ENCODE measurements at regions not wholly inside any gene's neighbourhood (a gene's known extent, or its start where the extent isn't known, plus 50 kb on each side); places are given as distances from the start of the nearest gene placed in this dataset.

- Histone ChIP-seq H4K20me1 (ENCODE audit: insufficient read depth, low read length) (no peaks in the 10 kb centered on the region), H3K9me3 (ENCODE audit: low read length) (no peaks in the 10 kb centered on the region), H3K9ac (ENCODE audit: insufficient read depth, low read depth, low read length) (no peak overlapping the region), H3K36me3 (replicated peaks in 1 of 2; ENCODE audit: control insufficient read depth in 1 of 2, insufficient read depth in 2 of 2, low read length in 2 of 2) (no peaks in the 10 kb centered on the region), H3K79me2 (ENCODE audit: insufficient read depth, low read length) (no peaks in the 10 kb centered on the region), H2AFZ (ENCODE audit: low read length) (no peak overlapping the region), H3K4me2 (ENCODE audit: low read depth, low read length) (no peak overlapping the region), H3K4me3 (replicated peaks in 1 of 3; ENCODE audit: insufficient read depth in 1 of 3, low read depth in 2 of 3, low read length in 3 of 3) (no peak overlapping the region), H3K4me1 (ENCODE audit: insufficient read depth, low read length) (no peaks in the 10 kb centered on the region), H3K27ac (ENCODE audit: extremely low read length, insufficient read depth, low read length) (no peak overlapping the region), H3K27me3 (ENCODE audit: control insufficient read depth in 1 of 2, insufficient read depth in 2 of 2, low read length in 2 of 2) (no peaks in the 10 kb centered on the region)
- intact Hi-C loops (cut with micrococcal nuclease; ENCODE audit: unreplicated experiment), result no loop called here
- DNase-seq (ENCODE audit: low spot score), result no peak
- ChIA-PET CTCF (ENCODE audit: low intra/inter-chr PET ratio, low total read pairs) (no interaction called here), POLR2A (no interaction called here)
- no peak for ATAC-seq
- no TSS peak for BruUV-seq (replicated peaks)
- in situ Hi-C loops (cut with HindIII; ENCODE audit: extremely low pct_ligation_motif_present, low pct_unique_long_range_greater_than_20kb), result no loop called here
- TF ChIP-seq FOXO1 (CRISPR knock-in tag; IDR thresholded peaks at IDR 0.05), result no peak
- no peak for TF ChIP-seq ZNF12 (CRISPR knock-in tag; IDR thresholded peaks at IDR 0.05)
- no peak for TF ChIP-seq MTA3 (CRISPR knock-in tag; IDR thresholded peaks at IDR 0.05)
- no peak for TF ChIP-seq ZFY (CRISPR knock-in tag; IDR thresholded peaks at IDR 0.05)
- TF ChIP-seq MYNN (CRISPR knock-in tag; IDR thresholded peaks at IDR 0.05; ENCODE audit: low read depth), result no peak
- no peak for TF ChIP-seq ZSCAN5A (CRISPR knock-in tag; IDR thresholded peaks at IDR 0.05; ENCODE audit: borderline replicate concordance)
- TF ChIP-seq TCF12 (IDR thresholded peaks at IDR 0.05), result no peak
- TF ChIP-seq TCF12 (CRISPR knock-in tag; IDR thresholded peaks at IDR 0.05), result no peak
- TF ChIP-seq ZNF607 (CRISPR knock-in tag; IDR thresholded peaks at IDR 0.05; ENCODE audit: borderline replicate concordance), result no peak
- no peak for TF ChIP-seq ZNF776 (CRISPR knock-in tag; IDR thresholded peaks at IDR 0.05)
- TF ChIP-seq ZNF225 (CRISPR knock-in tag; IDR thresholded peaks at IDR 0.05), result no peak
- no peak for TF ChIP-seq SAP130 (CRISPR knock-in tag; IDR thresholded peaks at IDR 0.05; ENCODE audit: low read depth)
- TF ChIP-seq SNAPC5 (CRISPR knock-in tag; IDR thresholded peaks at IDR 0.05; ENCODE audit: borderline replicate concordance), result no peak
- no peak for TF ChIP-seq ZNF234 (CRISPR knock-in tag; conservative IDR thresholded peaks at IDR 0.05)
- no peak for TF ChIP-seq ZBTB26 (CRISPR knock-in tag; IDR thresholded peaks at IDR 0.05; ENCODE audit: borderline replicate concordance)
- no peak for TF ChIP-seq ZNF207 (IDR thresholded peaks at IDR 0.05; ENCODE audit: borderline replicate concordance)
- no peak for TF ChIP-seq CEBPB (IDR thresholded peaks at IDR 0.05; ENCODE audit: borderline replicate concordance, low read depth, low read length)
- TF ChIP-seq YEATS2 (CRISPR knock-in tag; IDR thresholded peaks at IDR 0.05; ENCODE audit: borderline replicate concordance), result no peak
- no peak for TF ChIP-seq PBX2 (CRISPR knock-in tag; IDR thresholded peaks at IDR 0.05)
- no peak for TF ChIP-seq FOXP1 (IDR thresholded peaks at IDR 0.05)
- TF ChIP-seq FOXP1 (CRISPR knock-in tag; IDR thresholded peaks at IDR 0.05), result no peak
- TF ChIP-seq CTCF (CRISPR knock-in tag; IDR thresholded peaks at IDR 0.05), result no peak
- no peak for FAIRE-seq
- WGBS (ENCODE audit: low lambda C conversion rate), result 11% methylated on average over 5 of the region's 5 CpGs
These were observed 1135.9 kb upstream of the PCDH20 start for GRCh38 chr13:62551588-62551987.
